BLaER1 (cell line): ENCODE measurements at regions not wholly inside any gene's neighbourhood (a gene's known extent, or its start where the extent isn't known, plus 50 kb on each side); places are given as distances from the start of the nearest gene placed in this dataset.

Source experiments
- H3K27ac ChIP-seq: shearing (Covaris generic); formaldehyde crosslinking; 2 replicates; pipeline ENCODE4 v1.8.1; 2022
- H3K27me3 ChIP-seq: shearing (Covaris generic); formaldehyde crosslinking; 2 replicates; pipeline ENCODE4 v1.8.1; 2022
- H3K36me3 ChIP-seq: shearing (Covaris generic); formaldehyde crosslinking; 2 replicates; pipeline ENCODE4 v1.8.1; 2022
- H3K4me1 ChIP-seq: shearing (Covaris generic); formaldehyde crosslinking; 2 replicates; pipeline ENCODE4 v1.8.1; 2022
- H3K4me2 ChIP-seq: shearing (Covaris generic); formaldehyde crosslinking; 2 replicates; pipeline ENCODE4 v1.8.1; 2022
- H3K4me3 ChIP-seq: shearing (Covaris generic); formaldehyde crosslinking; 2 replicates; pipeline ENCODE4 v1.8.1; 2022
- H3K9ac ChIP-seq: shearing (Covaris generic); formaldehyde crosslinking; 2 replicates; pipeline ENCODE4 v1.8.1; 2022
- H3K9me3 ChIP-seq: shearing (Covaris generic); formaldehyde crosslinking; 2 replicates; pipeline ENCODE4 v1.8.1; 2022
- H4K20me1 ChIP-seq: shearing (Covaris generic); formaldehyde crosslinking; 2 replicates; pipeline ENCODE4 v1.8.1; 2022
- Cebpa-rat ChIP-seq: shearing (Covaris generic); IDR thresholded peaks from 2 replicates; pipeline ENCODE4 v1.8.1; 2022

DNA sequence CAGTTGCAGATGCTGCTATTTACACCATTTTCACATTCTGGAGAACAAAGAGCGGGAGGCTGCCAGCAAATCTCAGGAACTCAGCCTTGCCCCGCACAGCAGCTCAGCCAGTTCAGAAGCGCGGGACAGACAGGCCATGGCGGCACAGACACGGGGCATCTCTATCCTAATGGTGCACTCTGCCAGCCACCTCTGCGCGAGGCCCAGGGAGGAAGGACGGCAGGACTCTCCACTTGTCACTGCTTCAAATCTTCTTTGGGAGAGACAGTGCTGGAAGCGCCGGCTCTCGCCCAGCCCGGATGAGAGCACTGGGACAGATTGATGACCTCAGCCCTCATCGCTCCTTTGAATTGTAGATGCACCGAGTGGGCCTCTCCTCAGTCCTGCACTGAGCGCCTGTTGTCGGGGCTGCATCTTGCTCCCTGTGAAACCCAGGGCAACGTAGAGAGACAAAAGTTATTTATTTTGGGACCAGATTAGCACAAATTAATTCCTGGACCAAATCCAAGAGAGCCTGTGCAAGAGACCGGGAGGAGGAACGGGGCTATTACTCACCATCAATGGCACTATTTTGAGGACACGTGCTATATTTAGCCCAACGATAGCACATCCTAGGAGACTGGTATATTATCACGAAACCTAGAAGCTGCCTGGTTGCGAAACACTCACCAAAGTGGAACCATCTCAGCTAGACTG is 211.4 kb upstream of the SMIM21 start:
- no peak overlapping the region for H3K4me3 ChIP-seq
- H3K27me3 ChIP-seq, result no peaks in the 10 kb centered on the region
- H3K36me3 ChIP-seq, result no peaks in the 10 kb centered on the region
- H3K4me2 ChIP-seq, result no peak overlapping the region
- H3K9ac ChIP-seq, result no peak overlapping the region
- peaks cover 58% of the 10 kb centered on the region for H3K4me1 ChIP-seq
- no peaks in the 10 kb centered on the region for H4K20me1 ChIP-seq
- H3K9me3 ChIP-seq, result no peaks in the 10 kb centered on the region
- peak; percentile 41; the same call in 1 of the 2 replicates for TF ChIP-seq Cebpa-rat
- no peak overlapping the region for H3K27ac ChIP-seq

DNA sequence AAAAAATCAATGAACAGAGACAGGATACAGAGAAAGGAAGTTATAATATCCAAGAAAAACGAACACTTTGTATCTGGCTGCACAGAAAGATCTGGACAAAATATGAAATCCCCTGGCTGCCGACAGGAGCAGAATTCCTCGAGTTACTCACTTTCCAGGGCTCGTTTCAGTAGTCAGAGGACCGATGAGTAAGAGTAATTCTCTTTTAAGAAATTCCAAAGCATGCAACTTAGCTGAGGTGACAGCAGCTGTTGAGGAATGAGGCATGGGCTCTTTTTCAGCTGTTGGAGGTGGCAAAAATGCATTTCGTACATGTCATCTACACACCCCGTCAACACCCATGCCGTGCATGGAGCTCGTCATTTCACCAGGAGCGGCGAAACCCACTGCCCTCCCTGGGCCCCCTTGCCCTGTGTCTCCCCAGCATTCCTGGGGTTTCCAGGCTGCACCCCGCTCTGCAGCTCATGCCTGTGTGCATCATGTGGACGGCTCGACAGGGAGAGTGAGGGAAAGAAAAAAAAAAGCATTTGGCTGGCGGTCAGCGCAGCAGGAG is 210.8 kb upstream of the SMIM21 start:
- Histone ChIP-seq H3K4me3 (no peak overlapping the region), H3K9ac (no peak overlapping the region)

GRCh38 chr18:75635096-75635495 is 207.6 kb upstream of the SMIM21 start:
- peaks cover 25% of the 10 kb centered on the region for H3K4me1 ChIP-seq
- peaks cover 10% of the 10 kb centered on the region; the same call in 1 of the 2 replicates for H3K9me3 ChIP-seq
- H3K9ac ChIP-seq, result no peak overlapping the region
- H3K4me2 ChIP-seq, result peak overlapping the region; percentile 4; the same call in 1 of the 2 replicates
- no peaks in the 10 kb centered on the region for H4K20me1 ChIP-seq
- no peaks in the 10 kb centered on the region for H3K36me3 ChIP-seq
- H3K4me3 ChIP-seq, result no peak overlapping the region
- no peak overlapping the region for H3K27ac ChIP-seq
- TF ChIP-seq Cebpa-rat, result no peak
- no peaks in the 10 kb centered on the region for H3K27me3 ChIP-seq

More for the DNA sequence above, 210.8 kb upstream of the SMIM21 start:
- no peaks in the 10 kb centered on the region for H3K36me3 ChIP-seq
- H3K4me1 ChIP-seq, result peaks cover 57% of the 10 kb centered on the region
- H3K4me2 ChIP-seq, result no peak overlapping the region
- no peaks in the 10 kb centered on the region for H4K20me1 ChIP-seq
- no peaks in the 10 kb centered on the region for H3K9me3 ChIP-seq
- no peak overlapping the region for H3K27ac ChIP-seq
- no peak for TF ChIP-seq Cebpa-rat
- no peaks in the 10 kb centered on the region for H3K27me3 ChIP-seq

- Histone ChIP-seq H3K4me1 (no peaks in the 10 kb centered on the region), H4K20me1 (no peaks in the 10 kb centered on the region), H3K36me3 (no peaks in the 10 kb centered on the region), H3K27ac (no peak overlapping the region), H3K9me3 (no peaks in the 10 kb centered on the region; the same call in 1 of the 2 replicates), H3K4me3 (no peak overlapping the region), H3K9ac (no peak overlapping the region), H3K27me3 (no peaks in the 10 kb centered on the region), H3K4me2 (no peak overlapping the region)
- TF ChIP-seq Cebpa-rat, result no peak
Observed at GRCh38 chr18:75625966-75626365, 198.5 kb upstream of the SMIM21 start.

- Histone ChIP-seq H4K20me1 (no peaks in the 10 kb centered on the region), H3K9ac (no peak overlapping the region), H3K27me3 (no peaks in the 10 kb centered on the region), H3K27ac (no peak overlapping the region), H3K4me3 (no peak overlapping the region), H3K9me3 (no peaks in the 10 kb centered on the region; the same call in 1 of the 2 replicates), H3K36me3 (no peaks in the 10 kb centered on the region), H3K4me1 (no peaks in the 10 kb centered on the region), H3K4me2 (no peak overlapping the region)
- no peak for TF ChIP-seq Cebpa-rat
Observed at GRCh38 chr18:75624869-75625268, 197.4 kb upstream of the SMIM21 start.

DNA sequence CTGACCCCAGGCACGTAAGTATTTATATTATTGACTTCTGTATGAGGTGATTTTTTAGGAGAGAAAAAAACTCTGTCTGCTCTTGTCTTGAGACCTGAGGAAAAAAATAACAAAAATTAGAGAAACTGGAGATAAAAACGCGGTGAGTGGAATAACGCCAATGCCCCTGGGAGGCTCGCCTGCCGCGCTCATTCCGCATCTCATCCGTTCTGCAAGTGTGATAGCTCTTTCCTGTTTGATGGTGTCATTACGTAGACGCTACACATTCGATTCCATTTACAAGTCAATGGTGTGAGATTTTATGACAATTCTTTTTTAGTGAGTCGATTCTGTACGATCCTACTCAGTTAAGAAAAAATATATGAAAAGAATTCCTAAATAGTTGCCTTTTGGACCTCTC is 194.3 kb upstream of the SMIM21 start:
- no peaks in the 10 kb centered on the region for H4K20me1 ChIP-seq
- no peaks in the 10 kb centered on the region for H3K36me3 ChIP-seq
- no peaks in the 10 kb centered on the region for H3K27me3 ChIP-seq
- no peak overlapping the region for H3K9ac ChIP-seq
- H3K9me3 ChIP-seq, result no peaks in the 10 kb centered on the region; the same call in 1 of the 2 replicates
- no peak overlapping the region for H3K4me3 ChIP-seq
- no peak for TF ChIP-seq Cebpa-rat
- H3K27ac ChIP-seq, result no peak overlapping the region
- no peaks in the 10 kb centered on the region for H3K4me1 ChIP-seq
- H3K4me2 ChIP-seq, result no peak overlapping the region

GRCh38 chr18:75618146-75618545 is 190.6 kb upstream of the SMIM21 start:
- no peak overlapping the region for H3K27ac ChIP-seq
- H3K4me2 ChIP-seq, result no peak overlapping the region
- H3K9me3 ChIP-seq, result no peaks in the 10 kb centered on the region; the same call in 1 of the 2 replicates
- no peak overlapping the region for H3K9ac ChIP-seq
- no peaks in the 10 kb centered on the region for H3K4me1 ChIP-seq
- no peak overlapping the region for H3K4me3 ChIP-seq
- H3K27me3 ChIP-seq, result no peaks in the 10 kb centered on the region
- no peaks in the 10 kb centered on the region for H3K36me3 ChIP-seq
- TF ChIP-seq Cebpa-rat, result no peak
- H4K20me1 ChIP-seq, result no peaks in the 10 kb centered on the region

DNA sequence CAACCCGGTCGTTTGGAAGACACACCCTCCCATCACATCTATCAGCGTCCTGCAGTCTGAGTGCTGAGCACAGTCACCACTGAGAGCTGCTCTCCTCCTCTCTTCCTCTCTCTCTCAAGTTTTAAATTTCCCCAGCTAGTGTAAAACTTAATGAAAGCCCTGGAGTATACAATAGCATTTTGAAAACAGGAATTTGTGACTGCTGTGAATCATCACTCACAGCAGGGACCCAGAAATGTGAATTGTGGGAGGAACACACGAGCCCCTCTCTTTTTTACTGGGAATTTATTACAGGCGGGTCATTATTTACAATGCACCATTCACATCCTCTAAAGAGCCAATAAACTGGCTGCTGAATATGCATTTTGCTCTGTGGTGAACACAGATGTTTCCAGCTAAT is 185.0 kb upstream of the SMIM21 start:
- no peaks in the 10 kb centered on the region for H3K27me3 ChIP-seq
- no peak for TF ChIP-seq Cebpa-rat
- no peaks in the 10 kb centered on the region for H4K20me1 ChIP-seq
- H3K27ac ChIP-seq, result no peak overlapping the region
- H3K4me1 ChIP-seq, result no peaks in the 10 kb centered on the region
- H3K4me3 ChIP-seq, result no peak overlapping the region
- no peaks in the 10 kb centered on the region for H3K9me3 ChIP-seq
- no peaks in the 10 kb centered on the region for H3K36me3 ChIP-seq
- H3K4me2 ChIP-seq, result no peak overlapping the region
- no peak overlapping the region for H3K9ac ChIP-seq

DNA sequence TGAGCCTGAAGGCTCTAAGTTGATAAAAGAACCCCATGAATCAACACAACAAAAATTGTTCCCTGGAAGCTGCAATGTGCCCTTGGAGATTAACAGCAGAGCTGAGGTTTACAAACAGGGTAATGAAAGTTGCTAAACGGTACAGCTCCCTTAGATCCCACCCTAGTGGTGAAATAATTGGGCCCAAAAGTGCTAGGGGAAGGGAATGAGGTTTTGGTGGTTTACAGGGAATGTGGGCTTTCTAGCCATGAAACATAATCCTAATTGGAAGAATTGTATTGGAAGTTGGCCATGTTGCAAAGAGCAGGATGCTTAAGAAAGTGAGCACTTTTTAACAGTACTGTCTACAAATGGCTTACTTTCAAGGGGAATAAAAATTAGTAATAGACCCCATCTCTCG is 180.2 kb upstream of the SMIM21 start:
- Histone ChIP-seq H3K4me2 (no peak overlapping the region), H3K36me3 (no peaks in the 10 kb centered on the region), H4K20me1 (no peaks in the 10 kb centered on the region), H3K27ac (no peak overlapping the region), H3K9ac (no peak overlapping the region), H3K9me3 (no peaks in the 10 kb centered on the region), H3K4me3 (no peak overlapping the region), H3K4me1 (no peaks in the 10 kb centered on the region), H3K27me3 (no peaks in the 10 kb centered on the region)
- no peak for TF ChIP-seq Cebpa-rat

- Histone ChIP-seq H3K36me3 (no peaks in the 10 kb centered on the region), H3K27ac (no peak overlapping the region), H3K9me3 (peaks cover 37% of the 10 kb centered on the region), H3K4me1 (0 out of 2 replicates have a peak, but pooled peaks cover 5% of the 10 kb centered on the region), H3K4me3 (no peak overlapping the region), H3K4me2 (no peak overlapping the region), H4K20me1 (no peaks in the 10 kb centered on the region), H3K27me3 (no peaks in the 10 kb centered on the region), H3K9ac (no peak overlapping the region)
- no peak for TF ChIP-seq Cebpa-rat
Observed at GRCh38 chr18:75592527-75592926, 165.0 kb upstream of the SMIM21 start.
